ENCODE measurements at regions not wholly inside any gene's neighbourhood (a gene's known extent, or its start where the extent isn't known, plus 50 kb on each side); places are given as distances from the start of the nearest gene placed in this dataset.
A peak's percentile ranks its signal among the peaks of the same experiment; 100 is the strongest.

GRCh38 chr9:126226991-126227936, 99.4 kb upstream of the MVB12B start:
- Histone ChIP-seq H3K36me3 (ENCODE audit: insufficient read depth, low read length) (no peaks in the 10 kb centered on the region), H2AFZ (ENCODE audit: low read depth, low read length) (no peak overlapping the region), H3K9me2 (ENCODE audit: insufficient read depth, low read length) (no peaks in the 10 kb centered on the region), H3K27me3 (ENCODE audit: insufficient read depth, low read depth, low read length) (no peaks in the 10 kb centered on the region), H3F3A (ENCODE audit: insufficient read depth, low read length, poor library complexity, severe bottlenecking) (no peaks in the 10 kb centered on the region), H3K9ac (ENCODE audit: low read length) (no peak overlapping the region), H3K79me2 (replicated peaks; ENCODE audit: insufficient read depth, low read length) (no peaks in the 10 kb centered on the region), H3K9me3 (ENCODE audit: low read length) (no peaks in the 10 kb centered on the region), H3K4me2 (ENCODE audit: low read length) (no peak overlapping the region), H3K4me3 (ENCODE audit: low read length) (no peak overlapping the region), H4K20me1 (ENCODE audit: insufficient read depth) (no peaks in the 10 kb centered on the region), H3K27ac (ENCODE audit: low read length) (no peak overlapping the region)
- TF ChIP-seq SMC3 (conservative IDR thresholded peaks at IDR 0.05; ENCODE audit: poor library complexity) (no peak), POLR2AphosphoS5 (IDR thresholded peaks at IDR 0.05) (no peak), MXI1 (conservative IDR thresholded peaks at IDR 0.05; ENCODE audit: poor library complexity, severe bottlenecking) (no peak), EZH2 (IDR thresholded peaks at IDR 0.05; ENCODE audit: borderline replicate concordance, insufficient read depth, low read length, poor library complexity, severe bottlenecking) (no peak), EP300 (conservative IDR thresholded peaks at IDR 0.05; ENCODE audit: poor library complexity, severe bottlenecking) (no peak), TAF1 (IDR thresholded peaks at IDR 0.05; ENCODE audit: low read depth) (no peak), CTCF (IDR thresholded peaks at IDR 0.05; ENCODE audit: poor library complexity, severe bottlenecking) (no peak), REST (IDR thresholded peaks at IDR 0.05; ENCODE audit: borderline replicate concordance) (no peak), RAD21 (conservative IDR thresholded peaks at IDR 0.05) (no peak)

GRCh38 chr9:126228111-126228780, 98.4 kb upstream of the MVB12B start:
- Histone ChIP-seq H3K79me2 (replicated peaks; ENCODE audit: insufficient read depth, low read length) (no peaks in the 10 kb centered on the region), H3K9ac (ENCODE audit: low read length) (peak overlapping the region; percentile 44), H3K9me2 (ENCODE audit: insufficient read depth, low read length) (no peaks in the 10 kb centered on the region), H3K27me3 (ENCODE audit: insufficient read depth, low read depth, low read length) (no peaks in the 10 kb centered on the region), H3K27ac (ENCODE audit: low read length) (peak overlapping the region; percentile 61), H3K36me3 (ENCODE audit: insufficient read depth, low read length) (no peaks in the 10 kb centered on the region), H3K4me2 (ENCODE audit: low read length) (no peak overlapping the region), H3K9me3 (ENCODE audit: low read length) (no peaks in the 10 kb centered on the region), H4K20me1 (ENCODE audit: insufficient read depth) (no peaks in the 10 kb centered on the region), H2AFZ (ENCODE audit: low read depth, low read length) (peak overlapping the region; percentile 42), H3K4me3 (ENCODE audit: low read length) (no peak overlapping the region), H3F3A (ENCODE audit: insufficient read depth, low read length, poor library complexity, severe bottlenecking) (no peaks in the 10 kb centered on the region)
- TF ChIP-seq RAD21 (conservative IDR thresholded peaks at IDR 0.05): no peak
- TF ChIP-seq POLR2AphosphoS5 (IDR thresholded peaks at IDR 0.05): no peak
- no peak for TF ChIP-seq EZH2 (IDR thresholded peaks at IDR 0.05; ENCODE audit: borderline replicate concordance, insufficient read depth, low read length, poor library complexity, severe bottlenecking)
- TF ChIP-seq CTCF (IDR thresholded peaks at IDR 0.05; ENCODE audit: poor library complexity, severe bottlenecking): no peak
- TF ChIP-seq MXI1 (conservative IDR thresholded peaks at IDR 0.05; ENCODE audit: poor library complexity, severe bottlenecking): no peak
- no peak for TF ChIP-seq EP300 (conservative IDR thresholded peaks at IDR 0.05; ENCODE audit: poor library complexity, severe bottlenecking)
- TF ChIP-seq REST (IDR thresholded peaks at IDR 0.05; ENCODE audit: borderline replicate concordance): no peak
- no peak for TF ChIP-seq SMC3 (conservative IDR thresholded peaks at IDR 0.05; ENCODE audit: poor library complexity)
- TF ChIP-seq TAF1 (IDR thresholded peaks at IDR 0.05; ENCODE audit: low read depth): no peak
